Stimulated activated naive B cell treated with anti-CD40 and anti-IgM and Interleukin-4, amounts not matched to agents 10 μg/mL and 1 μg/mL and 100 μg/mL, for 72 hours (primary cell): ENCODE measurements at regions not wholly inside any gene's neighbourhood (a gene's known extent, or its start where the extent isn't known, plus 50 kb on each side); places are given as distances from the start of the nearest gene placed in this dataset.

Experiments used
- ATAC-seq, 2 donors: fragments of 150-1000 bp; cut with Tn5 transposase; replicated peaks; 2 replicates each; pipeline ENCODE4 v1.10.0; 2021; ENCODE audit warnings: moderate library complexity in 1 of 2
- DNase-seq: peaks from one replicate; pipeline ENCODE4 v3.0.0; 2021
- H3K27ac Mint-ChIP-seq: one replicate; pipeline ENCODE4 v1.8.0; 2022; ENCODE audit warnings: mild to moderate bottlenecking, mixed read lengths
- H3K27me3 Mint-ChIP-seq, 2 donors: one replicate each; pipeline ENCODE4 v1.8.0; 2022; ENCODE audit warnings: mixed read lengths in 2 of 2
- H3K36me3 Mint-ChIP-seq, 2 donors: one replicate each; pipeline ENCODE4 v1.8.0; 2022; ENCODE audit warnings: mixed read lengths in 2 of 2, mild to moderate bottlenecking in 1 of 2
- H3K4me1 Mint-ChIP-seq, 2 donors: one replicate each; pipeline ENCODE4 v1.8.0; 2022; ENCODE audit warnings: mixed read lengths in 2 of 2, mild to moderate bottlenecking in 1 of 2
- H3K4me3 Mint-ChIP-seq, 2 donors: one replicate each; pipeline ENCODE4 v1.8.0; 2022; ENCODE audit warnings: mild to moderate bottlenecking in 2 of 2, mixed read lengths in 2 of 2, moderate library complexity in 1 of 2
- H3K9me3 Mint-ChIP-seq, 2 donors: one replicate each; pipeline ENCODE4 v1.8.0; 2022; ENCODE audit warnings: mixed read lengths in 2 of 2, mild to moderate bottlenecking in 1 of 2

DNA sequence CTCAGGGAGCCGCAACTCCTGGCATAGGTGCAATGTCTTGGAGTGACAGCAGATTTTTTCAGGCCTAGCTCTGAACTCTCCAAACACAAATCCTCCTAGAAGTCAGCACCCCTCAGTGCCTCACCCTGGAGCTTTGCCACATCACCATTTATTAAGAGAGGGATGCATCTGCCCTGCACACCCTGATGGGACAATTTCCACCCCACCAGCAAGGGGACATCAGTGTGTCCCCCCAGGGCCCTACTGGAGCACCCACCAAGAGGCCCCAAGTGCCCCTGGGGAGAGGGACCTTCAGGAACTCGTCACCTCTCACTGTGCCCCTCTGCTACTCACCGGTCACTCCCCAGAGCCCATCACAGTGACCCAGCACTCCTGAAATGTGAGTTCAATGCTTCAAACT, 144.7 kb downstream of the NDUFA10 start:
- DNase-seq (no peak), ATAC-seq (no peak)
- H3K4me1 Mint-ChIP-seq: peaks cover 8 to 27% of the 10 kb centered on the region in 2 donors
- peaks cover 9 to 12% of the 10 kb centered on the region in 2 donors for H3K9me3 Mint-ChIP-seq
- H3K4me3 Mint-ChIP-seq: no peak overlapping the region
- peaks cover 7 to 10% of the 10 kb centered on the region in 2 donors for H3K36me3 Mint-ChIP-seq
- peaks cover 30 to 40% of the 10 kb centered on the region in 2 donors for H3K27me3 Mint-ChIP-seq
- no peak overlapping the region for H3K27ac Mint-ChIP-seq

DNA sequence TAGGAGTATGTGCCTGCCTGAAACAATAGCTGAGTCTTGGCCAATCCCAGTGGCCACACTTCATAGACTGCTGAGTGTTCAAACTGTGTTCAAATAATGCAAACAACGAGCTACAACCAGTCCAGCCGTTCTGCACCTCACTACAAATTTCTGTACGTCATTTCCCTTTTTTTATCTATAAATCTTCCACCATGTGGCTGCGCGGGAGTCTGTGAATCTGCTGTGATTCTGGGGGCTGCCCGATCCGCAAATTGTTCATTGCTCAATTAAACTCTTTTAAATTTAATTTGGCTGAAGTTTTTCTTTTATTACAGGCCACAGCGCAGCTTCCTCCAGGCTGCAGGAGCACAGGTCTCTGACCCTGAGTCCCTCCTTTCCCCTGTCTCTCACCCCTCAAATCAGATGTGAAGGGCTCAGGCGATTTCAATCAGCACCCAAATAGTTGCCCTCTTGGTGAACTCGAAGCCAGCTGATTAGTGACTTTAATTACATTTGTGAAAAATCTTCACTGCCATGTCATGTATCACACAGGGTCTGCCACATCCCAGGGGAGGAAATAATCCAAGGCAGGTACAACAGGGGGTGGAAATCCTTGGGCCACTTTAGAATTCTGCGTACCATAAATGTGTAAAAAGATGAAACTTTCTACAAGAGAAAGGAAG, 145.6 kb downstream of the NDUFA10 start:
- no peak for DNase-seq
- no peak overlapping the region for H3K27ac Mint-ChIP-seq
- H3K9me3 Mint-ChIP-seq: peaks cover 4 to 7% of the 10 kb centered on the region in 2 donors
- peaks cover 5% of the 10 kb centered on the region in 2 donors for H3K36me3 Mint-ChIP-seq
- H3K4me1 Mint-ChIP-seq: peaks cover 8 to 27% of the 10 kb centered on the region in 2 donors
- ATAC-seq: no peak
- H3K4me3 Mint-ChIP-seq: no peak overlapping the region
- peaks cover 35 to 44% of the 10 kb centered on the region in 2 donors for H3K27me3 Mint-ChIP-seq

DNA sequence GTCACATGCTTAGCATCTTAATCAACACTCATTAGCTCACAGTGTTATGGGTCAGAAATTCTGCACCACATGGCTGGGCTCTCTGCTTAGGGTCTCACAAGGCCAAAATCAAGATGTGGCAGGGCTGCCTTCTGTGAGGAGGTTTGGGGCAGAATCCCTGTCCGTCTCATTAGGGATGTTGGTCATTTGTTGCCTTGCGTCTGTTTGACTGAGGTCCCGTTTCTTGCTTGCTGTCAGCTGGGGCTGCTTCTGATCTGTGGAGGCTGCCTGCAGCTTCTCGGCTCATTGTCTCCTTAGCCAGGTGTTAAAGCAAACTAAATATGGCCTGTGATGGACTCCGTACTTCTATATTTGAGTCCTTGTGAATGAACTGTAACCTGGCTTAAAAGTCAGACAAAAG, 146.5 kb downstream of the NDUFA10 start:
- no peak overlapping the region for H3K27ac Mint-ChIP-seq
- H3K4me1 Mint-ChIP-seq: peaks cover 10 to 27% of the 10 kb centered on the region in 2 donors
- H3K4me3 Mint-ChIP-seq: no peak overlapping the region
- H3K36me3 Mint-ChIP-seq: peaks cover 4 to 5% of the 10 kb centered on the region in 2 donors
- DNase-seq (no peak), ATAC-seq (no peak)
- peaks cover 0 to 2% of the 10 kb centered on the region in 2 donors for H3K9me3 Mint-ChIP-seq
- H3K27me3 Mint-ChIP-seq: peaks cover 41 to 51% of the 10 kb centered on the region in 2 donors

DNA sequence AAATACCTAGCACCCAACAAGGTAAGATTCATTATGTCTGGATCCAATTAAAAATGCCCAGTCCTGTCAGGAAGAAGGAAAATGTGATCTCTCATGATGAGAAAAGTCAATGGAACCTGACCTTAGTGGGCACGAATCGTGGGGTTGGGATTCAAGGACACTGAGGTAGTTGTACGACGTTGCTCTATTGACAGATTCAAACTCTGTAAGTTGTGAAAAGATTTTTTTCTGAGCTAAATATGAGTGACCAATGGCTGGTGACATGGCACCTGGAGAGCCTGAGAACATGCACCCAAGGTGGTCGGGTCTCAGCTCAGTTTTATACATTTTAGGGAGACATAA, 148.2 kb downstream of the NDUFA10 start:
- Mint-ChIP-seq H3K27me3 (peaks cover 35 to 40% of the 10 kb centered on the region in 2 donors), H3K36me3 (peaks cover 0 to 5% of the 10 kb centered on the region in 2 donors), H3K4me3 (no peak overlapping the region), H3K9me3 (peaks cover 0 to 1% of the 10 kb centered on the region in 2 donors), H3K27ac (no peak overlapping the region), H3K4me1 (peaks cover 10 to 23% of the 10 kb centered on the region in 2 donors)
- DNase-seq (no peak), ATAC-seq (no peak)

DNA sequence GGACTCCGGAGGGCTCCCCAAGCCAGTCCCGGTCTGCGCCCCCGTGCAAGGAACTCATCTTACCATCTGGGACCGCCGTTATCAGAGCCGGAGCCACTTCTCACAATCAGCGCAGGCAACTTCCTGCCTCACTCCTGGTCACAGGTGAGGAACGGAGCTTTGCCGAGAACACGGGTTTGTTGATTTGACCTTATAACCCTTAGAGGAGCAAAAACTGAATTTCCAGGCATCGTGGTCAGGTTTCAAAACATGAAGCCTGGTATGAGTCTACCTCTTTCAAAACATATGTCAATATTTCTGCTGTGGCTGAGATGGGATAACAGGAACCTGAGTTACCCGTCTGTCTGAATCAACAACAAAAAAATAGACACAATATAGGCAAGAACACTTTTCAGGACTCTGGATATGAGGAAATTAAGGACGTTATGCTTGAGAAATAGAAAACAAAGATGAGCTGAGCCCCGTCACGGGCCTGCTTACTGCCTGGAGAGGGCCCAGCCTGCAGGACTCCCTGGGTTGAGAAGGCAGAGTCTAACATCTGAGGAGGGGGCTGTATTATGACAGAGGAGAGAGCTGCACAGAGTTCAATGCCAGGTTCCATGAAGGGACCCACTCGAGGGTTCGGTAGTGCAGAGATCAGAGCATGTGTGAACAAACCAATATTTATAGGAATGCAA, 148.7 kb downstream of the NDUFA10 start:
- Mint-ChIP-seq H3K4me3 (no peak overlapping the region), H3K4me1 (peaks cover 10 to 18% of the 10 kb centered on the region in 2 donors), H3K27ac (no peak overlapping the region), H3K36me3 (peaks cover 0 to 5% of the 10 kb centered on the region in 2 donors), H3K27me3 (peaks cover 30 to 35% of the 10 kb centered on the region in 2 donors), H3K9me3 (peaks cover 0 to 1% of the 10 kb centered on the region in 2 donors)
- DNase-seq (no peak), ATAC-seq (no peak)

DNA sequence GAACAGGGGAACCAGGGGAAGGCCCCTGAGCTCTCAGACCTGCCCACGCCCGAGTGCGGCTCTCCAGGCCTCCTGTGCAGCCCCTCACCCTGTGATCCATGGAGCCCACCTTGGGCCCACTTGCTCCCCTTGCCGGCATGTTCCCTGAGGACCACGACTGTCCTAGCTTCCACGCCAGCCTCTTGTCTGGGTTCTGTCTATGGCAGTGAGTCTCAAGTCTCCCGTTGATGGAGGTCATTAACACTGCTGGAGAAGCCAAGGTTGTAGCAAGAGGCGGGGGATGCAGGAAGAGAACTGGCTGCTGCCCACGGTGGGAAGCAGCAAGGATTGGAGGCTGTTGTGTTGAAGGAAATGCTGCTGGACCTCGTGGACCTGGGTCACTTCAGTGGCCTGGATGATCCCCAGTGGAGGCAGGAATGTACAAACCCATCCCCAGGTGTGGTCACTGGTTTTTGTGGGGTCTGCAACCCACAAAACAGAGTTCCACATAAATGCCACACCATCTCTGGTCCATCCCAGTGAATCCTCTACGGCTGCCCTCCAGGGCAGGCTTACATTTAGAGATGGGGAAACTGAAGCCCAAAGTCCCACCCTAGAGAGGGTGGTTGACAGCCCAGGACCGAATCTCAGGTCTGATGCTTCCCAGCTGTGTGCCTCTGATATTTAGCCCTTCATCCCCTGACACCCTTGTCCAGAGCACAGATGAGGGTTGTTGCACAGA, 150.3 kb downstream of the NDUFA10 start:
- no peak overlapping the region for H3K27ac Mint-ChIP-seq
- peaks cover 0 to 1% of the 10 kb centered on the region in 2 donors for H3K36me3 Mint-ChIP-seq
- no peak for DNase-seq
- H3K4me3 Mint-ChIP-seq: no peak overlapping the region
- H3K27me3 Mint-ChIP-seq: peaks cover 20 to 21% of the 10 kb centered on the region in 2 donors
- H3K9me3 Mint-ChIP-seq: peaks cover 0 to under 1% of the 10 kb centered on the region in 2 donors
- ATAC-seq: no peak
- peaks cover 10 to 18% of the 10 kb centered on the region in 2 donors for H3K4me1 Mint-ChIP-seq

DNA sequence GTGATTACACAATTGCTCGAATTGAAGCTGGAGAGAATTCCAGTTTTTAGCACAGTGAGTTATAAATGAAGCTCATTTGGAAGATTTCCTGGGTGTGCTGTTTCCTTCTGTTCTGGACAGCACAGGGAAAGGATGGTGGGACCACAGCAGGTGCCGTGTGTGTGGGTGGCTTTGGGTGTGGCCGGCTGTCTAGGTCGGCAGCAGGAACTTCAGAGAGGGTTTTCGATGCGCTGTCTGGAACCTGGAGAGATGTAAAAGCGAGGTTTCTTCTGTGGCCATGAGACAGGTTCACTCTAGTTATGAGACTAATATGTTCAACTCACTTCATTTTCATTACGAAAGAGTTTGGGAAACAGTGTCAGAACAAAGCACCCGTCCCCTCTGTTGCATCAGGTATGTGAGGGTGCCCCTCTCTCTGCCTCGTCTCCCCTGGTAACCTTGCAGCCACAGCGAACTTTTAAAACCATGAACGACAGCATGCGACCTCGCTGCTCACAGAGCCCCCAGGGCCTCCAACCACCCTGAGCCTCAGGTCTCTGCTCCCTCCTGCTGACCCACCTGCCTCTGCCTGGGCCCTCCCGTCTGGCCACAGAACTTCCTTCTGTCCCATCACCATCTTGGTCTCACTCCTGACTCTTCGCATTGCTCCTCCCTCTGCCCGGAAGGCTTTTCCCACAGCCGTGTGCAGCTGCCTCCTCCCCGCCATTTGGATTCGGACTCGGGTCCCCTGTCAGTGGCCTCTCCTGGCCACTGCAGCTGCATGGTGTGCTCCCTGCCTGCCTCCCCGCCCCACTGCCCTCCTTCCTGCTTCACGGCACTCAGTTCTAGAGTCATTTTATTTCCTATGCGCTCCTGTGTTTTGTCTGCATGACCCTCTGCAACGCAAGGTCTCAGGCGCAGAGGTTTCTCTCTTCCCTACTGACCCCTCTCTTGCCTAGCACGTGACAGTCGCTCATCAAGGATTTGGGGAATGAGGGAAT, 151.2 kb downstream of the NDUFA10 start:
- H3K27me3 Mint-ChIP-seq: peaks cover 16 to 17% of the 10 kb centered on the region in 2 donors
- peaks cover 0 to 1% of the 10 kb centered on the region in 2 donors for H3K36me3 Mint-ChIP-seq
- no peak overlapping the region for H3K4me3 Mint-ChIP-seq
- H3K9me3 Mint-ChIP-seq: no peaks in the 10 kb centered on the region
- H3K4me1 Mint-ChIP-seq: peaks cover 10 to 18% of the 10 kb centered on the region in 2 donors
- ATAC-seq (no peak), DNase-seq (no peak)
- no peak overlapping the region for H3K27ac Mint-ChIP-seq

DNA sequence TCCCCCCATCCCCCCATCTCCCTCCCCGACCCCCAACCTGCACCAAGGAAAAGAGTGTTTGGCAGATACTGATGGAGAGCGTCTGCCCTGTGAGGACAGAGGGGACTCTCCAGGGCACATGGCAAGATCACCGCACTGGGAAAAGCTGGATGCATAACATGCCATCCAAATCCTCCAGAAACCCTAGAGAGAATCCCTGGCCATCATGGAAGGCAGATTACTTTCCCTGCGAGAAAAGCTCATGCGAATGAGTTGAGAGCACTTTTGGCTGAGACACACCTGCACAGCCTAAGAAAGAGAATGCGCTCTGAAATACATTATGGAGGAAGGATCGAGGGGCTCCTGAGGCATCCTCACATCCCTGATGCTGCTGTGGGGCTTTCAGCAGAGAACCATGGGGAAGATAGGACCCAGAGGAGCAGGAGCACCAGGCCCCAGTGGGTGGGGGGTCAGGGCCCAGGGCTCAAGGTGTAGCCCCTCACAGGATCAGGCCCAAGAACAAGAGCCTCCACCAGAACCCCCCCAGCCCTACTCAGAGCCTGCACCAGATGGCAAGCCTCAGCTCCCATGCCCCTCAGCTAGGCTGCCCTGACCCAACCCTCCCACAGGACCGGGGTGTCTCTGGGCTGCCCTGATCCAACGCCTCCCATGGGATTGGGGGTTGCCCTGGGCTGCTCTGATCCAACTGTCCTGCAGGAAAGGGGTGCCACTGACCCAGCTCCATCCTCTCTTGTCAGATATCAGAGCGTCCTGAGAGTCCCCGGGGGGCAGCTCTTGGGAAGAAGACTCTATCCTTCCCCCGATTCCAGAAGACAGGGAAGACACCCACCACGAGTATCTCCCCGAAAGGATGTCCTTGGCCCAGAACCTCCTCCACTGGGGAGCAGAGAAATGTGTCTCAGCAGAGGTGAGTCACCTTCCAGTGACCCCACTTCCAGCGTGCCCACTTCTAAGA, 153.4 kb downstream of the NDUFA10 start:
- Mint-ChIP-seq H3K27me3 (peaks cover 16 to 17% of the 10 kb centered on the region in 2 donors), H3K4me3 (no peak overlapping the region), H3K4me1 (peaks cover 2 to 5% of the 10 kb centered on the region in 2 donors), H3K27ac (no peak overlapping the region), H3K36me3 (no peaks in the 10 kb centered on the region), H3K9me3 (no peaks in the 10 kb centered on the region)
- no peak for ATAC-seq
- DNase-seq: no peak

DNA sequence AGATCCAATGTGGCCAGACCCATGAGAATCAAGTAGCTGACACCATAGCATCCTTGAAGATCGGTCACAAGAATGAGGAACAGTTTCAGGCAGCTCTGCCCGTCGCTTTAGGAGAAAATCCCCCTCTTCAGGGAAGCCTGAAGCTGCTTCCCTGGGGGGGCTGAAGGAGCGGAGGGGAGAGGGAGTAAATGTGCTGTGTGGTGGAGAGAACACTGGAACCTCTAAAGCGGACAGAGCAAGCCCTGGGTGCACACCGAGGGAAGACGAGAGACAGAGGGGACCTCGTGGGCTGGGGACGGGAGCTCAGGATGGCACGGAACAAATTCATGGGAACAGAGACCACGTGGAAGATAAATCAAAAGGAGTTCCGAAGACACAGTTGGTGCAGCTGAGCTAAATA, 154.3 kb downstream of the NDUFA10 start:
- Mint-ChIP-seq H3K27me3 (peaks cover 13 to 15% of the 10 kb centered on the region in 2 donors), H3K4me3 (no peak overlapping the region), H3K27ac (no peak overlapping the region), H3K9me3 (no peaks in the 10 kb centered on the region), H3K36me3 (no peaks in the 10 kb centered on the region), H3K4me1 (peaks cover 2 to 4% of the 10 kb centered on the region in 2 donors)
- ATAC-seq (no peak), DNase-seq (no peak)

DNA sequence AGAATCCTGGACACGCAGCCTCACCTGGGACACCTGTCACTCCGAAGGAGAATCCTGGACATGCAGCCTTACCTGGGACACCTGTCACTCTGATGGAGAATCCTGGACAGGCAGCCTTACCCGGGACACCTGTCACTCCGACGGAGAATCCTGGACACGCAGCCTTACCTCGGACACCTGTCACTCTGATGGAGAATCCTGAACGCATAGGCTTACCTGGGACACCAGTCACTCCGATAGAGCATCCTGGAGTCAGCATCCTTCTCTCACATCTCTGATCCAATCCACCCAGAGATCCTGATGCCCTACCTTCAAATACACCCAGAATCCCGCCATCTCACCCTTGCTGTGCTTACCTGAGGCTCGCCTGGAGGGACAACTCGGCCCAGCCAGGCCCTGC, 154.9 kb downstream of the NDUFA10 start:
- Mint-ChIP-seq H3K27ac (no peak overlapping the region), H3K4me3 (no peak overlapping the region), H3K36me3 (no peaks in the 10 kb centered on the region), H3K9me3 (no peaks in the 10 kb centered on the region), H3K4me1 (peaks cover 0 to 2% of the 10 kb centered on the region in 2 donors), H3K27me3 (peaks cover 9 to 10% of the 10 kb centered on the region in 2 donors)
- ATAC-seq: no peak
- DNase-seq: no peak

DNA sequence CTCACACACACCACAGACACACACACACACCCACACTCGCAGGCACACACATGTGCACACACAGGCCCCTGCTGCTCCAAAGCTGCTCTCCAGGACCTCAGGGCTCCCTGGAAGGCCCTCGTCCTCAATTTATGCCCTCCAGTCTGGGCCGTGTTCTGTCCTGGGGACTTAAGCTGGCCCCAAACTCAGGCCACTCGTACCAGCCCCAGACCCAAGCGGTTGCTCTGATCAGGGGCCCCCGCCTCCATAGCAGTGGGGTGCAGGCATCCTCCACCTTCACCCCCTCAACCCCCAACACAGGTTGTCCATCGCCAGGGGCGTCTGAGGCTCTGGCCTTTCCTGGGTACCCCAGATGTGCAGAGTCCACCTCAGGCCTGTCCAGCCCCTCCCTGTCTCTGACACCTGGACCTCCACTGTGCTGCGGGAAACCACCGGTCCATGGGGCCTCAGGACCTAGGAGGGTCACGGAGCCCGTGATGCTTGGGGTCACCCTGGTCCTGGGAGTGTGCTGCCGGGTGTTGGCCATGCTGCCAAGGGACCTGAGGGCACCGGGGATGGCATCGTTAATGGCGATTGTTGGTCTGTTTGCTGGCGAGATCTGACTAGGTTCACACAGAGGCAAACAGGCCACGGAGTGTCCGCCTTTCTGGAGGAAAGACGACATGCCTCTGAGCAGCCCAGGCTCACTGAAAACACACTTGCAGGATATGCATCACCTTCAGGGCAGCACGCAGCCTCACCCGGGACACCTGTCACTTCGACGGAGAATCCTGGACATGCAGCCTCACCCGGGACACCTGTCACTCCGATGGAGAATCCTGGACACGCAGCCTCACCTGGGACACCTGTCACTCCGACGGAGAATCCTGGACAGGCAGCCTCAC, 155.6 kb downstream of the NDUFA10 start:
- ATAC-seq: no peak
- Mint-ChIP-seq H3K27me3 (peaks cover 6% of the 10 kb centered on the region in 2 donors), H3K9me3 (no peaks in the 10 kb centered on the region), H3K36me3 (no peaks in the 10 kb centered on the region), H3K4me3 (no peak overlapping the region), H3K27ac (no peak overlapping the region), H3K4me1 (peaks cover 0 to 2% of the 10 kb centered on the region in 2 donors)
- no peak for DNase-seq

DNA sequence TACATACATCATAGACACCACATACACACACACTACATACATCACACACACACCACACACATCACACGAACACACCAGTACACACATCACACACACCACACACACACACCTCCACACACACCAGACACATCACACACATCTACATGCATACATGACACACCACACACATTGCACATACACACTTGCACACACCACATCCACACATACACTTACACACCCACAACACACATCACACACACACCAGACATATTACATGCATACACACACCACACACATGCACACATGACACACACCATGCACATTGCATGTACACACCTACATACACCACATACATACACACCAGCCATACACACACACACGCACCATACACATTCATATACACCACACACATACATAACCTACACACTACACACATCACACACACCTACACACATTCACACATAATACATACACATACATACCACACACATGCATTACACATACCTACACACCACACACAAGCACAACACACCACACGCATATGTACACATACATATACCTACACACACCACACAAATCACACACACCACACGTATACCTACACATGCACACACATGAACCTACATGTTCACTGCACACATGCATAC, 156.5 kb downstream of the NDUFA10 start:
- H3K27me3 Mint-ChIP-seq: no peaks in the 10 kb centered on the region
- DNase-seq (no peak), ATAC-seq (no peak)
- H3K4me3 Mint-ChIP-seq: no peak overlapping the region
- H3K36me3 Mint-ChIP-seq: no peaks in the 10 kb centered on the region
- H3K27ac Mint-ChIP-seq: no peak overlapping the region
- no peaks in the 10 kb centered on the region for H3K4me1 Mint-ChIP-seq
- no peaks in the 10 kb centered on the region for H3K9me3 Mint-ChIP-seq
